ENCODE measurements at regions not wholly inside any gene's neighbourhood (a gene's known extent, or its start where the extent isn't known, plus 50 kb on each side); places are given as distances from the start of the nearest gene placed in this dataset.

DNA sequence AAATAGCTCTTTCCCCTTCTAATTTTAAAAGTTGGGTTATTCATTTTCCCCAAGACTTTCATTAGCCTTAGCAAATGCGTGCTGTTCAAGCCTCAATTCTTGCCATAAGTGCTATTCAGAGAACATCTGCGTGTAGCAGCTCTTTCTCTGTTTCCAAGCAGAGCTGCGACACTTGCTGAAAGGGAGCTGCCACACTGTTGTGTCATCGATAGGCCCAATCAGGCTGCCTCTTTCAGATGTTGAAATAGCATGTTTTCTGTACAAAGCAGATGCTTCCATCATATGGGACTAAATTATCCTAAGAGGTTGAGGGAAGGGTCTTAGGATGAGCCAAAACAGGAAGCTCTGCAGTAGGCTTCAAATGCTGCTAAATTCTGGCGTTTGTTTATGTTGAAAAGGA is 220.9 kb upstream of the CDC14C start:
- no peaks in the 10 kb centered on the region for H3K4me1 ChIP-seq (ENCODE audit: insufficient read depth, low read length, poor library complexity, severe bottlenecking)
- no peak overlapping the region for H3K27ac ChIP-seq (ENCODE audit: low read depth, low read length, poor library complexity, severe bottlenecking)
- ChIA-PET POLR2A (ENCODE audit: low non-redundant PET) (no interaction called here), CTCF (no interaction called here)
- no peaks in the 10 kb centered on the region for H3K27me3 ChIP-seq (replicated peaks; ENCODE audit: insufficient read depth, low read depth, low read length, poor library complexity)
- intact Hi-C loops (cut with micrococcal nuclease; ENCODE audit: unreplicated experiment) = no loop called here
- no peak for TF ChIP-seq EZH2 (IDR thresholded peaks at IDR 0.05; ENCODE audit: borderline replicate concordance, low read depth, low read length, poor library complexity, severe bottlenecking)
- TF ChIP-seq, protein P1, sequence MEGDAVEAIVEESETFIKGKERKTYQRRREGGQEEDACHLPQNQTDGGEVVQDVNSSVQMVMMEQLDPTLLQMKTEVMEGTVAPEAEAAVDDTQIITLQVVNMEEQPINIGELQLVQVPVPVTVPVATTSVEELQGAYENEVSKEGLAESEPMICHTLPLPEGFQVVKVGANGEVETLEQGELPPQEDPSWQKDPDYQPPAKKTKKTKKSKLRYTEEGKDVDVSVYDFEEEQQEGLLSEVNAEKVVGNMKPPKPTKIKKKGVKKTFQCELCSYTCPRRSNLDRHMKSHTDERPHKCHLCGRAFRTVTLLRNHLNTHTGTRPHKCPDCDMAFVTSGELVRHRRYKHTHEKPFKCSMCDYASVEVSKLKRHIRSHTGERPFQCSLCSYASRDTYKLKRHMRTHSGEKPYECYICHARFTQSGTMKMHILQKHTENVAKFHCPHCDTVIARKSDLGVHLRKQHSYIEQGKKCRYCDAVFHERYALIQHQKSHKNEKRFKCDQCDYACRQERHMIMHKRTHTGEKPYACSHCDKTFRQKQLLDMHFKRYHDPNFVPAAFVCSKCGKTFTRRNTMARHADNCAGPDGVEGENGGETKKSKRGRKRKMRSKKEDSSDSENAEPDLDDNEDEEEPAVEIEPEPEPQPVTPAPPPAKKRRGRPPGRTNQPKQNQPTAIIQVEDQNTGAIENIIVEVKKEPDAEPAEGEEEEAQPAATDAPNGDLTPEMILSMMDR (conservative IDR thresholded peaks at IDR 0.05; ENCODE audit: low read depth, low read length) = no peak
- H3K9me3 ChIP-seq (ENCODE audit: low read depth, low read length, poor library complexity, severe bottlenecking) = peaks cover 3% of the 10 kb centered on the region
- no peak overlapping the region for H3K4me3 ChIP-seq (ENCODE audit: low read depth, low read length, poor library complexity, severe bottlenecking)
- DNase-seq (ENCODE audit: low spot score) = no peak
- H3K36me3 ChIP-seq (ENCODE audit: insufficient read depth, low read length, poor library complexity, severe bottlenecking) = no peaks in the 10 kb centered on the region
- BruUV-seq (replicated peaks) = no TSS peak

DNA sequence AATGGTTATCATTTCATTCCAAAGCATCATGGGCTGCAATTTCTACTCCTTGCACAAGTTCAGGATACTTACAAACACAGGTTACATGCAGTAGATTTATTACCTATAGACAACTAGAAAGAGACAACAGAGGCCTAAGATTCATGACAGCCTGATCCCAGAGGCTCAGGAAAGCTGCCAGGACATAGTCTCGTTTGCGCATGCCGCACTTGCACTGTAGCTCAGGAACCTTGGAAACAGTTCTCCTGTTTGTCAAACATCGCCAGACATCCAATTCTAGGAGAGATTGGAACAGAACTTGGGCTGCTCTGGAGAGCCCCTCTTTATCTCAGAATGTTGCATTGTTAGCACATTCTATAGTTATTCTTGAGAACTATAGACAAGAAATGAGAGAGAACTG is 216.2 kb upstream of the CDC14C start:
- H3K4me3 ChIP-seq (ENCODE audit: low read depth, low read length, poor library complexity, severe bottlenecking) = no peak overlapping the region
- DNase-seq (ENCODE audit: low spot score) = no peak
- H3K4me1 ChIP-seq (ENCODE audit: insufficient read depth, low read length, poor library complexity, severe bottlenecking) = no peaks in the 10 kb centered on the region
- H3K27me3 ChIP-seq (replicated peaks; ENCODE audit: insufficient read depth, low read depth, low read length, poor library complexity) = peaks cover 7% of the 10 kb centered on the region
- POLR2A ChIA-PET (ENCODE audit: low non-redundant PET) = no interaction called here
- TF ChIP-seq, protein P1 (conservative IDR thresholded peaks at IDR 0.05; ENCODE audit: low read depth, low read length) = no peak
- no peak for TF ChIP-seq EZH2 (IDR thresholded peaks at IDR 0.05; ENCODE audit: borderline replicate concordance, low read depth, low read length, poor library complexity, severe bottlenecking)
- CTCF ChIA-PET = no interaction called here
- intact Hi-C loops (cut with micrococcal nuclease; ENCODE audit: unreplicated experiment) = no loop called here
- no peak overlapping the region for H3K27ac ChIP-seq (ENCODE audit: low read depth, low read length, poor library complexity, severe bottlenecking)
- H3K9me3 ChIP-seq (ENCODE audit: low read depth, low read length, poor library complexity, severe bottlenecking) = peaks cover under 1% of the 10 kb centered on the region
- no peaks in the 10 kb centered on the region for H3K36me3 ChIP-seq (ENCODE audit: insufficient read depth, low read length, poor library complexity, severe bottlenecking)
- BruUV-seq (replicated peaks) = no TSS peak

DNA sequence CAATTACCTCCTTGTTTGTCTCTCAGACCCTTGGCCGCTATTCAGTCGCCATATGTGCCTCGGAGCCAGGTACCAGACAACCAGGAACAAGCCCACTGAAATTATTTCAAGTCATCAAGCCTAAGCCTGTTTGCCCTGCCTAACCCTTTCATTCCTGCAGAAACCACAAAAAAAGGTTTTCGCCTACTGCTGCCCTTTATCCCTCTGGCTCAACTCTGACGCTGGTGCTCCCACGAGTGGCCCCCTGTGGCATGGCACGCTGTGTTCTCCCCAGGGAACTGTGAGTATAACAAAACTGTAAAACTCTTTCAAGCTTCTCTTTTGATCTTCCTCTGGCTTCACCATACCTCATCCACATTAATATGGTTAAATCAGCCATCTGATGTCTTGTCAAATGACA is 215.7 kb upstream of the CDC14C start:
- H3K27me3 ChIP-seq (replicated peaks; ENCODE audit: insufficient read depth, low read depth, low read length, poor library complexity) = peaks cover 7% of the 10 kb centered on the region
- no peaks in the 10 kb centered on the region for H3K4me1 ChIP-seq (ENCODE audit: insufficient read depth, low read length, poor library complexity, severe bottlenecking)
- CTCF ChIA-PET = no interaction called here
- intact Hi-C loops (cut with micrococcal nuclease; ENCODE audit: unreplicated experiment) = no loop called here
- DNase-seq (ENCODE audit: low spot score) = no peak
- POLR2A ChIA-PET (ENCODE audit: low non-redundant PET) = no interaction called here
- BruUV-seq (replicated peaks) = no TSS peak
- TF ChIP-seq, protein P1 (conservative IDR thresholded peaks at IDR 0.05; ENCODE audit: low read depth, low read length) = no peak
- no peak for TF ChIP-seq EZH2 (IDR thresholded peaks at IDR 0.05; ENCODE audit: borderline replicate concordance, low read depth, low read length, poor library complexity, severe bottlenecking)
- peaks cover 5% of the 10 kb centered on the region for H3K9me3 ChIP-seq (ENCODE audit: low read depth, low read length, poor library complexity, severe bottlenecking)
- H3K27ac ChIP-seq (ENCODE audit: low read depth, low read length, poor library complexity, severe bottlenecking) = no peak overlapping the region
- H3K4me3 ChIP-seq (ENCODE audit: low read depth, low read length, poor library complexity, severe bottlenecking) = no peak overlapping the region
- H3K36me3 ChIP-seq (ENCODE audit: insufficient read depth, low read length, poor library complexity, severe bottlenecking) = no peaks in the 10 kb centered on the region
